GM13977 (cell line): ENCODE measurements at regions not wholly inside any gene's neighbourhood (a gene's known extent, or its start where the extent isn't known, plus 50 kb on each side); places are given as distances from the start of the nearest gene placed in this dataset.
A peak's percentile ranks its signal among the peaks of the same experiment; 100 is the strongest.

Experiments used
- DNase-seq: peaks from one replicate; pipeline ENCODE4 v3.0.0; 2012; ENCODE audit warnings: low spot score
- in situ Hi-C: fragments of 300-500 bp; cut with MboI; formaldehyde crosslinking; loops from one replicate; pipeline ENCODE4 v1.12.0; 2022; ENCODE audit warnings: low sequenced_read_pairs, low pct_unique_long_range_greater_than_20kb, mixed read lengths, inconsistent platforms; ENCODE audit not compliant: unreplicated experiment
- TF ChIP-seq, protein P1 (sequence below): IDR thresholded peaks from 2 replicates; pipeline ENCODE4 v1.5.1; 2012; ENCODE audit warnings: mild to moderate bottlenecking, control low read depth; ENCODE audit not compliant: insufficient read depth; ENCODE audit errors: extremely low read depth, missing control alignments

DNA sequence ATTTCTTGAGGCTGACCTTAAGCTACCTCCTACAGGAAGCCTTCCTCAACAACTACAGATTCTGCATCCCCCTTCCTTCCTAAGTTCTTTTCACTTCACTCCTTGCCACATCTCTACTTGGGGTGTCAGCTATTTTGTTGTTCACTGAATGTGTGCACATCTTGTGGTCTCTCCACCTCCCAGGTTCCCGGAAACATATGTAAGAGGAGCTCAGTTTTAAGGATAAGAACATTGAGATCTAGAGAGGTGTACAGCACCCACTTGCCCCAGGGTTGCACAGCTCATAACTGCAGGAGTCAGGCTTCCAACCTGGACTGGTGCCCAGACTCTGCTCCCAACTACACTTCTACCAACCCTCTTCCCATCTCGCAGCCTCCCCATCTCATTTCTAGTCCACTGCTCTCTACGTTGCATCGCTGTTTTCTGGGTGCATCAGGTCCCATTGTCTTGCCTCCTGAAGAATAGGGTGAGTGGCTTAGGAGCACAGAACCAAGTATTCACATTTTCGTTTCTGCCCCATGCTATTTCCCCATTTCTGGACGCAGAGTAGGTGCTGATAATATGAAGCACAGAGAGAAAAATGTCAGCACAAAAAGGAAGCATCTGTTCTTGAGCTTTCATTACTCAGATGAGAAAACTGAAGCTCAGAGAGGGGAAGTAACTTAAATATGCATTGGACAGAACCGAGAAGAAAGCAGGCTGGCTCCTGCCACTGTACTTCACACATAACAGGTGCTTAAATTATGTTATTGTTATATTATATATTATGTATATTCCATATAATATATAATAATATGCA is 292.0 kb upstream of the CCL2 start:
- no peak for DNase-seq
- in situ Hi-C loops, result no loop called here
- TF ChIP-seq, protein P1, sequence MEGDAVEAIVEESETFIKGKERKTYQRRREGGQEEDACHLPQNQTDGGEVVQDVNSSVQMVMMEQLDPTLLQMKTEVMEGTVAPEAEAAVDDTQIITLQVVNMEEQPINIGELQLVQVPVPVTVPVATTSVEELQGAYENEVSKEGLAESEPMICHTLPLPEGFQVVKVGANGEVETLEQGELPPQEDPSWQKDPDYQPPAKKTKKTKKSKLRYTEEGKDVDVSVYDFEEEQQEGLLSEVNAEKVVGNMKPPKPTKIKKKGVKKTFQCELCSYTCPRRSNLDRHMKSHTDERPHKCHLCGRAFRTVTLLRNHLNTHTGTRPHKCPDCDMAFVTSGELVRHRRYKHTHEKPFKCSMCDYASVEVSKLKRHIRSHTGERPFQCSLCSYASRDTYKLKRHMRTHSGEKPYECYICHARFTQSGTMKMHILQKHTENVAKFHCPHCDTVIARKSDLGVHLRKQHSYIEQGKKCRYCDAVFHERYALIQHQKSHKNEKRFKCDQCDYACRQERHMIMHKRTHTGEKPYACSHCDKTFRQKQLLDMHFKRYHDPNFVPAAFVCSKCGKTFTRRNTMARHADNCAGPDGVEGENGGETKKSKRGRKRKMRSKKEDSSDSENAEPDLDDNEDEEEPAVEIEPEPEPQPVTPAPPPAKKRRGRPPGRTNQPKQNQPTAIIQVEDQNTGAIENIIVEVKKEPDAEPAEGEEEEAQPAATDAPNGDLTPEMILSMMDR, result no peak

DNA sequence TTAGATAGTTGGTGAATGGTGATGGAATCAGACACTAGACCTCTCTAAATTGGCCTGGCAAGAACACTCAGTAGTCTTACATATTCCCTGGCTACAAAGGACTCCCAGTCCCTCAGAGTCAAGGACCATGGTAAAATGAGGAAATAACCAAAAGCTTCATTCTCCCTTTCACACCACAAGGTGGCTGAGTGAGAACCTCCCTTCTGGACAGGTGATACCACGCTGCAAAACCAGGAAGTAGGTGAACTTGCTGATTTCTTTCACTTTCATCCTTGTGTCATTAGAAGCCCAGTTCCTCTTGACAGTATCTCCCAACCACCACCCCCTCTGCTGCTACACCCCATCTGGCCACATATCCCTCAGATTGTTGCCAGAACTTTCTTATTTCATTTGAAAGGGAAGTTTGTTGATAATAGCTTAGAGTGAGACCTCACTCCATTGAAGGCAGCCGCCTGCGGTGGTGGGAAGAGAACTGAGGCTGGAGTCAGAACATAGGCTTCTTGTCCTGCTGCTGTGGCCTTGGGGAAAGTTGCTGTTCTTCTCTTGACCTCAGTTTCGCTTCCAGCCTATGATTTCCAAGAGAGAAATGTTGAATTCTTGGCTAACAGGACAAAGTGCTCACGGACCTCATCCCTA is 290.6 kb upstream of the CCL2 start:
- in situ Hi-C loops, result no loop called here
- peak; percentile 74 for DNase-seq
- TF ChIP-seq, protein P1, result peak; percentile 40

DNA sequence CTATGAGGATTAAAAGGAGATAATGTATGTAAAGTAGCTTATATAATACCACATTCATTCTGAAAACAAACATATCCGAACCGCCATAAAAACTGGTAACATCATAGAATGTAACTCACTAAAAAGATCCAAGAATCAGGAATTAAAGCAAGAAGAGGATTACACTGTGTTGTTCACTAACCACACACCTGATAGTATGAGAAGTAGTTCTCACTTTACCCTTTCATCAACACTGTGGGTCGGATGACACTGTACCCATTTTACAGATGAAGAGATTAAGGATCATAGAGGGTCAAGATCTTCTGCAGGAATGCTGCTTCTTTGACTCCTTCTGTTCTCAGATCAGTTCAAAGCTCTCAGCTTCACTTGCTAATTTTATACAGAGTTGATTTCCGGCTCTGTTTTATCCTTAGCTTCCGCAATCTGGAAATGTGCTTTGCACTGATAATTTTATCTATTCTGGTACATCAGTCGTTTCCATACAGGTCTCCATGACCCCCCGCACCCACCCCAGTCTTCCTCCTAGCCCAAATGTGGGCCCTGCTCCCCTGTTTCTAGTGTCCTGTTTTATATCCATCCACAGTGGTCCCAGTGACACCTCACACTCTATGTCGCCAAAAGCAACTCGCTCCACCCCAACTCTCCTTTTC is 288.6 kb upstream of the CCL2 start:
- TF ChIP-seq, protein P1, result no peak
- DNase-seq, result no peak
- in situ Hi-C loops, result no loop called here

DNA sequence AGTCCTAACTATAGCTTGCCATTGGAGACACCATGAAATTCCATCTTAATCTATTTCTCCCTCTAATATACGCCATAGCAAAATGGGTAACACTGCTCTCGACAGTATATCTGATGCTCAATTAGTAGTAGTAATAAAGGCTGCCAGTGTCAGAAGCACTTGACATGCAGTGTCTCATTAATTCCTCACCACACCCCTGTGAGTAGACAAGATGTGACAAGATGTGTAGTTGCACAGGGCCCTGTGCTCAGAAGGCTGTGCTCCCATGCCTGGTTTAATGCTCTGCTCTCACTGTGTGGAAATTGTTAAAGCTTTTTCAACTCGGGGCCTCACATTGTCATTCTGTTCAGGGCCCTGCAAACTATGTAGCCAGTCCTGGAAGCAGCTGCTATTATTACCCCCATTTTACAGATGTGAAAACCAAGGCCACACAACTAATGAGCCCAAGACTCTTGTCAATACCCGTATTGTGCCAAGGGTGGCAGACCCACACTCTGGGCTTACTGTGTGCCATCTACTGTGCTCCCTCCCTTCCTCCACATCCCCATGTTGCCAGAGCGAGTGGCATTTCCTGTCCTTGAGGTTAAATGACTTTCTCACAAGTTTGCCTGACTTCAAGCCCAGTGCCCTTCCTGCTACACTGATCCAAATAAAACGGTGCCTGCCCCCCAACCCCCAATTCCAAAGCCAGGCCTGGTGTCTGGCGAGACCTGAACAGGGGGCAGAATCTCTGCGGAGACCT is 287.3 kb upstream of the CCL2 start:
- no peak for DNase-seq
- TF ChIP-seq, protein P1, result no peak
- in situ Hi-C loops, result no loop called here

DNA sequence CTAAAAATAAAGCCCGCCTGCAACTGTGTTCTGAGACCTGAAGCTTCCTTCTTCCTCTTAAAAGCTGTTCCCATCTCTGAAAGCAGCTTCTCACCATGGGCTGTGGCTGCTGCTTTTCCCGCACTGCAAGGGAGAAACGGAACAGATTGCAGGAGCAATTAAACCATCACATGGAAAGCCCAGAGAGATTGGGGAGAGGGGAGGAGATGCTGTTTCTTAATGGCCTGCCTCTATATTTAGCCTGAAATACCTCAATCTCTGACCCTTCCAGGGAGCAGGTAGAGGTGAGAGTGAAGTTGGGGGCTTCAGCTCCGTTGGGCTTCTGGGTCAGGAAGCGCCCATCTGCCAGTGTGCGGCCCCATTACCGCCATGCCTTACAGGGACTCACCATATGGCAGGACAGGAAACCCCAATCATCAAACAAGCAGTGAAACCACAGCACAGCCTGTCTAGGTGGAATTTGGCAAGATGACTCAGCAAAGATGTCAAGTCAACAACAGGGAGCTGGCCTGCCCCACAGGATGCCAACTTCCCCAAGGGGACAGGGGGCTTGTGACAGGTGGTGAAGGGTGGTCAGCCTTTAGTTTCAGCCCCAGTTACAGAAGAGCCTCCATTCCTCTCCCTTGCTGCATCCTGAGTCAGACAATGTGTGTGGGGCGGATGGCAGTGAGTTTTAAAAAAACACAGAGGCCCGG is 286.6 kb upstream of the CCL2 start:
- in situ Hi-C loops, result no loop called here
- TF ChIP-seq, protein P1, result no peak
- DNase-seq, result peak; percentile 31

DNA sequence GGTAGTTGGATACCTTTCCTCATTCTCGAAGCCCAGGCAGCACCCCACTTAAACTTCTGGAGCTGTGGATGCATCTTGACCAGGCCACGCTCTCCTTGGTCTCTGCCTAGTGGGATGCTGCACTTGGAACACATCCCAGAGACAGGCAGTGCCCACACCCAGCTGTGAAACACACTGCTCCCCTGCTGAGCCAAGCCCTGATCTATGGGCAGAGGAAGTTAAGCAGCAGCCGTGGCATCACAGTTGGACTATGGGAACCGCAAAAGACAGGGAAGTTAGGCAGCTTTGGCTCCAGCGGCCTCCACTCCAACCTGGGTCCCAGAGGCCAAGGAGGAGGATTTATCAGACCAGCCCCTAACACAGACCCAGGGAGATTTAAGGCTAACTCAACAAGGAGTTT is 284.8 kb upstream of the CCL2 start:
- in situ Hi-C loops, result no loop called here
- TF ChIP-seq, protein P1, result no peak
- no peak for DNase-seq
